Stimulated activated CD4-positive, alpha-beta T cell treated with anti-CD3 and anti-CD28 coated beads, Interleukin-4, amount 100 ng/mL, for 24 hours (primary cell): ENCODE measurements at regions not wholly inside any gene's neighbourhood (a gene's known extent, or its start where the extent isn't known, plus 50 kb on each side); places are given as distances from the start of the nearest gene placed in this dataset.

Experiments used
- DNase-seq: peaks from one replicate; pipeline ENCODE4 v3.0.0-alpha.2; 2020

DNA sequence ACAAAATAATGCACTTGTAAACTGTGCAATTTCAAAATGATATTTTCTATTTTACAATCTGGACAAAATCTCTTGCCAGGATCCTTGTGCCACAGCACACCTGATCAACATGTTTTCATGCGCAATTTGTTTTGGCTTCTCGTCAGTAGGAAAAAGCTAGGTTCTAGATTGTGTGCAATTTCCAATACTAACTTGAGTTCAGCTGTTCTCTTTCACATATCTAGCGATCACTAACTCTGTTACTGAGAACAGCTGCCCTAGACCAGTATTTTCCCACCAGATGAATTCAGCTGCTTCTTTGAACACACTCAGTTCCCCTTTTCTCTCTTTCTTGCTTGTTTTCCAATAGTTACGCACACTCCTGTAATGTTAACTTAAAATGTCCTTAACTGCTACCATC, 131.2 kb downstream of the MAGEB5 start:
- no peak for DNase-seq

DNA sequence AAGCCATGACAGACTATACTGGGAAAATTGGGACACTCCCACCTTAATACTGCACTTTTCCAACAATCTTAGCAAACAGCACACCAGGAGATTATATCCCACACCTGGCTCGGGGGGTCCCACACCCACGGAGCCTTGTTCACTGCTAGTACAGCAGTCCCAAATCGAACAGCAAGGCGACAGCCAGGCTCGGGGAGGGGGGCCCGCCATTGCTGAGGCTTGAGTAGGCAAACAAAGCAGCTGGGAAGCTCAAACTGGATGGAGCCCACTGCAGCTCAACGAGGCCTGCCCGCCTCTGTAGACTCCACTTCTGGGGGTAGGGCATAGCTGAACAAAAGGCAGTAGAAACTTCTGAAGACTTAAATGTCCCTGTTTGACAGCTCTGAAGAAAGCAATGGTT, 118.3 kb downstream of the MAGEB5 start:
- DNase-seq, result no peak

DNA sequence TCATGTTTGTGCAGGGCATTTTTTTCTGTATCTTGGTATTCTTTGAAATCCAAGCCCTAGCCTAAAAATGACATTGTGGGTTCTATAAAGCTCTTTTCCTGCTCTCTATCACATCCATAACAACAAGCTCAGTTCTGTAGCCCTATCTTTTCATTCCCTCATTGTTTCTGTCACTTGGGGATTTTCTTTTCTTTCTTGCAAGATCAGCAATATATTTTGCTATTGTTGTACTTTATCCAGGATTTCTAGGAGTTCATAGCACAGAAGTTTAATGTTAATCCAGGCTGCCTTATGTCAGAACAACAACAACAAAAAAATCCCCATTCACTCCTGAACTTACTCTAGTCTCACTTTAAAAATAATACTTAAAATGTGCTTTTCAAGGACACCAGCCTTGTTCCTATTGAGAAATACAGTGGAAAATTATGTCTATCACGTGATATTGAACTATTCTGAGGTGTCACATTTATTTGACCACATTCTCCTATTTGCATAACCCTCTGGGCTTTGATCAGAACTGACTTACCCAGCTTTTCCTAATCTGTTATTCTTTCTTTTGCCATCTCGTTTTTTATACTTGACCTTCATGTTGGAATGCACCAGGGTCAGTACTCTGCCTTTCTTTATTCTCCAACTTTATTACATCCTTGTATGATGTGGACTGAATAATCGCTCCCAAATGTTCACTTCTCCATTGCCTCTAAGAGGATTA, 112.8 kb downstream of the MAGEB5 start:
- no peak for DNase-seq

DNA sequence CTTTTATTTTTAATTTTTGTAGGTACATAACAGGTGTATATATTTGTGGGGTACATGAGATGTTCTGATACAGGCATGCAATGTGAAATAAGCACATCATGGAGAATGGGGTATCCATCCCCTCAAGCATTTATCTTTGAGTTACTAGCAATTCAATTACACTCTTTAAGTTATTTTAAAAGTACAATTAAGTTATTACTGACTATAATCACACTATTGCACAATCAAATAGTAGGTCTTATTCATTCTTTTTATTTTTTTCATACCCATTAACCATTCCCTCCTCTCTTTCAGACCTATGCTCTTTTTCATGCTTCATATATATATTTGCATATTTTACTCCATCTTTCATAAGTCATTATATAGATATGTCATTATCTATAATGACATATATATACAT, 93.3 kb downstream of the MAGEB5 start:
- no peak for DNase-seq

DNA sequence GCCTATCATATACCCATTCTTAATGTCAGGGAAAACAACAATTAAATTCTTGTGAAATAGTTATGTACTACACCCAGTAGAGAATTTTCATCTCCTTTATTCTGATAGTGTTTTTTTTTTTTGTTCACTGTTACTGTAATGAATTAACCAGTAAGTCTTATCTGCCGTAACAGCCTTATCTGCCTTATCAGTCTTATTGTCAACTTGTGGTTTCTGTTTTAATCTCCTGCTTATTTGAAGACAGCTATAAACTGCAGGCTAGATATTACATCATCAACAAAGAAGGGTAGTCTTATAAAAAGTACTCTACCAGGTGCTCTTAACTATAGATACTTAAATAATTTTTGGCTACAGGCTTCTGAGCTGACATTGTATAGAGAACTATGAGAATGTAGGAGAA, 79.5 kb downstream of the MAGEB5 start:
- no peak for DNase-seq

DNA sequence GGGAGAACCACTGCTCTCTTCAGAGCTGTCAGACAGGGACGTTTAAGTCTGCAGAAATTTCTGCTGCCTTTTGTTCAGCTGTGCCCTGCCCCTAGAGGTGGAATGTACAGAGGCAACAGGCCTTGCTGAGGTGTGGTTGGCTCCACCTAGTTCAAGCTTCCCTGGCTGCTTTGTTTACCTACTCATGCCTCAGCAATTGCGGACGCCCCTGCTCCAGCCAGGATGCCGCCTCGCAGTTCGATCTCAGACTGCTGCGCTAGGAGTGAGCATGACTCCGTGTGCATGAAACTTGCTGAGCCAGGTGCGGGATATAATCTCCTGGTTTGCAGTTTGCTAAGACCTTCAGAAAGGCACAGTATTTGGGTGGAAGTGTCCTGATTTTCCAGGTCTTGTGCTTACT, 70.9 kb downstream of the MAGEB5 start:
- DNase-seq, result no peak
